ENCODE measurements at regions not wholly inside any gene's neighbourhood (a gene's known extent, or its start where the extent isn't known, plus 50 kb on each side); places are given as distances from the start of the nearest gene placed in this dataset.

GRCh38 chr20:4324611-4325243 is 75.6 kb upstream of the ADRA1D start:
- no peak for TF ChIP-seq CTCF (IDR thresholded peaks at IDR 0.05 in 4 of 5, conservative IDR thresholded peaks at IDR 0.05 in 1 of 5)
- TF ChIP-seq POLR2A (IDR thresholded peaks at IDR 0.05), result no peak

All from gastrocnemius medialis (tissue), 4 donors.